Ishikawa (cell line): ENCODE measurements at regions not wholly inside any gene's neighbourhood (a gene's known extent, or its start where the extent isn't known, plus 50 kb on each side); places are given as distances from the start of the nearest gene placed in this dataset.

ENCODE experiments used
- CEBPB ChIP-seq: IDR thresholded peaks from 2 replicates; pipeline ENCODE4 v1.6.1; 2012
- CREB1 ChIP-seq: IDR thresholded peaks from 2 replicates; pipeline ENCODE4 v1.6.1; 2012; ENCODE audit warnings: low read depth
- EGR1 ChIP-seq: IDR thresholded peaks from 2 replicates; pipeline ENCODE4 v1.6.1; 2012
- EP300 ChIP-seq: IDR thresholded peaks from 2 replicates; pipeline ENCODE4 v1.6.1; 2012; ENCODE audit warnings: borderline replicate concordance
- FOXM1 ChIP-seq: IDR thresholded peaks from 2 replicates; pipeline ENCODE4 v1.6.1; 2012; ENCODE audit warnings: low read depth, borderline replicate concordance
- NFIC ChIP-seq: IDR thresholded peaks from 2 replicates; pipeline ENCODE4 v1.6.1; 2012
- RAD21 ChIP-seq: IDR thresholded peaks from 2 replicates; pipeline ENCODE4 v1.6.1; 2012; ENCODE audit warnings: low read depth
- REST ChIP-seq: IDR thresholded peaks from 2 replicates; pipeline ENCODE4 v1.6.1; 2012; ENCODE audit warnings: low read depth, mild to moderate bottlenecking
- TAF1 ChIP-seq: IDR thresholded peaks from 2 replicates; pipeline ENCODE4 v1.6.1; 2012; ENCODE audit warnings: low read depth, mild to moderate bottlenecking
- TCF12 ChIP-seq: IDR thresholded peaks from 2 replicates; pipeline ENCODE4 v1.6.1; 2012; ENCODE audit warnings: low read depth
- TEAD4 ChIP-seq: IDR thresholded peaks from 2 replicates; pipeline ENCODE4 v1.6.1; 2012
- YY1 ChIP-seq: IDR thresholded peaks from 2 replicates; pipeline ENCODE4 v1.6.1; 2012; ENCODE audit warnings: low read depth
- ZBTB7A ChIP-seq: IDR thresholded peaks from 2 replicates; pipeline ENCODE4 v1.6.1; 2012; ENCODE audit warnings: low read depth
- TF ChIP-seq, protein P1 (sequence below): IDR thresholded peaks from 2 replicates; pipeline ENCODE4 v1.6.1; 2012
- TF ChIP-seq, protein P2 (sequence below): IDR thresholded peaks from 2 replicates; pipeline ENCODE4 v1.6.1; 2012

GRCh38 chr7:46933596-46933995 is 648.3 kb downstream of the TNS3 start:
- TF ChIP-seq ZBTB7A (no peak), EP300 (peak; percentile 79), REST (no peak), CREB1 (no peak), RAD21 (0 out of 2 replicates have a peak, but pooled peaks have one; percentile 5), NFIC (peak; percentile 62; the same call in 1 of the 2 replicates), TCF12 (peak; percentile 88), EGR1 (no peak), FOXM1 (peak; percentile 69; the same call in 1 of the 2 replicates), TAF1 (no peak), TEAD4 (peak; percentile 54), YY1 (no peak), CEBPB (peak; percentile 91)
- TF ChIP-seq, protein P1, sequence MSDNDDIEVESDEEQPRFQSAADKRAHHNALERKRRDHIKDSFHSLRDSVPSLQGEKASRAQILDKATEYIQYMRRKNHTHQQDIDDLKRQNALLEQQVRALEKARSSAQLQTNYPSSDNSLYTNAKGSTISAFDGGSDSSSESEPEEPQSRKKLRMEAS, result no peak
- TF ChIP-seq, protein P2, sequence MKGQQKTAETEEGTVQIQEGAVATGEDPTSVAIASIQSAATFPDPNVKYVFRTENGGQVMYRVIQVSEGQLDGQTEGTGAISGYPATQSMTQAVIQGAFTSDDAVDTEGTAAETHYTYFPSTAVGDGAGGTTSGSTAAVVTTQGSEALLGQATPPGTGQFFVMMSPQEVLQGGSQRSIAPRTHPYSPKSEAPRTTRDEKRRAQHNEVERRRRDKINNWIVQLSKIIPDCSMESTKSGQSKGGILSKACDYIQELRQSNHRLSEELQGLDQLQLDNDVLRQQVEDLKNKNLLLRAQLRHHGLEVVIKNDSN, result no peak

GRCh38 chr7:46932676-46933424 is 649.1 kb downstream of the TNS3 start:
- TF ChIP-seq REST, result no peak
- TF ChIP-seq RAD21, result peak; percentile 4; the same call in 1 of the 2 replicates
- no peak for TF ChIP-seq YY1
- no peak for TF ChIP-seq TEAD4
- no peak for TF ChIP-seq EP300
- TF ChIP-seq NFIC, result no peak
- TF ChIP-seq CEBPB, result peak; percentile 50; the same call in 1 of the 2 replicates
- no peak for TF ChIP-seq ZBTB7A
- TF ChIP-seq FOXM1, result no peak
- TF ChIP-seq CREB1, result no peak

DNA sequence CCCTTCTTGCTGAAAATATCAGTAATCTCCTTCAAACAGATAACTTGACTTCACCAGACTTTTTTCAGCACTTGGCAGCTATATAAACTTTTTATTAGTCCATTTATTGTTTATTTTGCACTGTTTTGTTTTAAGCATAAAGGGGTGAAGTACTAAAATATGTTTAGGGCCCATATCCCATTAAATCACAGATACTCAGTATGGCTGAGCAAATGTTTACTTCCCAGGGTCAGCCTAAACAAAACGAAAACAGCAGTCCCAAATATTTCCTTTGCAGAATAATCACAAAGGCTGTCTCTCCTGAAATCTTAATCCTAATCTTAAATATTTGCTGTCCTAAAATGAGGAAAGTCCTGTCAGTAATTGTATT is 649.6 kb downstream of the TNS3 start:
- TF ChIP-seq, protein P2, result no peak
- TF ChIP-seq YY1 (no peak), TEAD4 (no peak), ZBTB7A (no peak), FOXM1 (no peak), EGR1 (no peak)
- TF ChIP-seq, protein P1, result no peak

- TF ChIP-seq FOXM1 (no peak), YY1 (no peak), EGR1 (no peak), TAF1 (no peak), CEBPB (no peak), REST (no peak), EP300 (no peak), NFIC (no peak), TCF12 (no peak)
Measured at GRCh38 chr7:46930366-46930765, 651.5 kb downstream of the TNS3 start.
